Fibroblast of pulmonary artery (primary cell): ENCODE measurements at regions not wholly inside any gene's neighbourhood (a gene's known extent, or its start where the extent isn't known, plus 50 kb on each side); places are given as distances from the start of the nearest gene placed in this dataset.

ENCODE experiments used
- DNase-seq: peaks from one replicate; pipeline ENCODE4 v3.0.0-alpha.2; 2010; ENCODE audit warnings: low read depth
- H3K4me3 ChIP-seq: replicated peaks from 2 replicates; pipeline ENCODE4 v1.5.1; 2011; ENCODE audit warnings: low read depth, mild to moderate bottlenecking, control low read depth, low read length, moderate library complexity
- CTCF ChIP-seq: IDR thresholded peaks from 2 replicates; pipeline ENCODE4 v1.5.1; 2011; ENCODE audit warnings: mild to moderate bottlenecking, control low read depth, low read length, inconsistent platforms; ENCODE audit errors: missing control alignments

- no peak for DNase-seq
- H3K4me3 ChIP-seq: no peak overlapping the region
- TF ChIP-seq CTCF: no peak
These were observed 53.3 kb upstream of the ACSF3 start for GRCh38 chr16:89040391-89040790.

GRCh38 chr16:89040861-89041570 is 52.6 kb upstream of the ACSF3 start:
- H3K4me3 ChIP-seq: no peak overlapping the region
- no peak for TF ChIP-seq CTCF
- DNase-seq: no peak

- no peak for TF ChIP-seq CTCF
- no peak overlapping the region for H3K4me3 ChIP-seq
- no peak for DNase-seq
These were observed 51.8 kb upstream of the ACSF3 start for GRCh38 chr16:89041571-89042481.

- no peak for TF ChIP-seq CTCF
- no peak overlapping the region for H3K4me3 ChIP-seq
- no peak for DNase-seq
These were observed 50.7 kb upstream of the ACSF3 start for GRCh38 chr16:89042711-89043551.

- no peak for TF ChIP-seq CTCF
- H3K4me3 ChIP-seq: no peak overlapping the region
- DNase-seq: no peak
These were observed 49.8 kb upstream of the ACSF3 start for GRCh38 chr16:89043636-89044417.
